HEK293T (cell line): ENCODE measurements at regions not wholly inside any gene's neighbourhood (a gene's known extent, or its start where the extent isn't known, plus 50 kb on each side); places are given as distances from the start of the nearest gene placed in this dataset.

Experiments used
- CTCF ChIA-PET: fragments of 350-600 bp; formaldehyde crosslinking; extraction: SDS; loops from one replicate; lab custom pipeline; 2021; ENCODE audit warnings: antibody characterized with exemption, inconsistent platforms; lab: Yijun Ruan, JAX
- POLR2A ChIA-PET: fragments of 350-600 bp; formaldehyde crosslinking; extraction: SDS; loops from one replicate; lab custom pipeline; 2020; ENCODE audit warnings: antibody characterized with exemption, inconsistent platforms; lab: Yijun Ruan, JAX
- DNase-seq: peaks from one replicate; pipeline ENCODE4 v3.0.0; 2012; ENCODE audit warnings: mixed read lengths; ENCODE audit errors: extremely low spot score
- ARNT ChIP-seq: fragments of 450-650 bp; IDR thresholded peaks from 2 replicates; pipeline ENCODE4 v1.6.1; 2017; ENCODE audit warnings: mild to moderate bottlenecking
- BHLHE40 ChIP-seq: fragments of 450-650 bp; IDR thresholded peaks from 2 replicates; pipeline ENCODE4 v1.6.1; 2016; ENCODE audit warnings: mild to moderate bottlenecking, moderate library complexity, borderline replicate concordance
- CTBP1 ChIP-seq: fragments of 450-650 bp; IDR thresholded peaks from 2 replicates; pipeline ENCODE4 v1.6.1; 2016; ENCODE audit warnings: borderline replicate concordance
- ELF4 ChIP-seq: fragments of 450-650 bp; IDR thresholded peaks from 2 replicates; pipeline ENCODE4 v1.6.1; 2017; ENCODE audit warnings: antibody characterized with exemption
- FOXA1 ChIP-seq: fragments of 450-650 bp; IDR thresholded peaks from 2 replicates; pipeline ENCODE4 v1.6.1; 2016; ENCODE audit warnings: mild to moderate bottlenecking
- FOXK2 ChIP-seq: fragments of 450-650 bp; IDR thresholded peaks from 2 replicates; pipeline ENCODE4 v1.6.1; 2016; ENCODE audit warnings: mild to moderate bottlenecking
- FOXM1 ChIP-seq: fragments of 450-650 bp; IDR thresholded peaks from 2 replicates; pipeline ENCODE4 v1.6.1; 2017; ENCODE audit warnings: mild to moderate bottlenecking, borderline replicate concordance
- HDGF ChIP-seq: fragments of 450-650 bp; IDR thresholded peaks from 2 replicates; pipeline ENCODE4 v1.6.1; 2017; ENCODE audit warnings: antibody characterized with exemption, borderline replicate concordance
- L3MBTL2 ChIP-seq: fragments of 450-650 bp; conservative IDR thresholded peaks from 2 replicates; pipeline ENCODE4 v1.6.1; 2016; ENCODE audit warnings: mild to moderate bottlenecking
- LEF1 ChIP-seq: fragments of 450-650 bp; IDR thresholded peaks from 2 replicates; pipeline ENCODE4 v1.6.1; 2017; ENCODE audit warnings: mild to moderate bottlenecking, borderline replicate concordance
- NFRKB ChIP-seq: fragments of 450-650 bp; IDR thresholded peaks from 2 replicates; pipeline ENCODE4 v1.6.1; 2016; ENCODE audit warnings: mild to moderate bottlenecking, moderate library complexity
- PKNOX1 ChIP-seq: fragments of 450-650 bp; IDR thresholded peaks from 2 replicates; pipeline ENCODE4 v1.6.1; 2016
- SP1 ChIP-seq: fragments of 450-650 bp; IDR thresholded peaks from 2 replicates; pipeline ENCODE4 v1.6.1; 2017
- SUZ12 ChIP-seq: fragments of 450-650 bp; IDR thresholded peaks from 2 replicates; pipeline ENCODE4 v1.6.1; 2016; ENCODE audit warnings: mild to moderate bottlenecking
- TARDBP ChIP-seq: fragments of 450-650 bp; IDR thresholded peaks from 2 replicates; pipeline ENCODE4 v1.6.1; 2016
- ZNF384 ChIP-seq: fragments of 450-650 bp; IDR thresholded peaks from 2 replicates; pipeline ENCODE4 v1.6.1; 2016

DNA sequence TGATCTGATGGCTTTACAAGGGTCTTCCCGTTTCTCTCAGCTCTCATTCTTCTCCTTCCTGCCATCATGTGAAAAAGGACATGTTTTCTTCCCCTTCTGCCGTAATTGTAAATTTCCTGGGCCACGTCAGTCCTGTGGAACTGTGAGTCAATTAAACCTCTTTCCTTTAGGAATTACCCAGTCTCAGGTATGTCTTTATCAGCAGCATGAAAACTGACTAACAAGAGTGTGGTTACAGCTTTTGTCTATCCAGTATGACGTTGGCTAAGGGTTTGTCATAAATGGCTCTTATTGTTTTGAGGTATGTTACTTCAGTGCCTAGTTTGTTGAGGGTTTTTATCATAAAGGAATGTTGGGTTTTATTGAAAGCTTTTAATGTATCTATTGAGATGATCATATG is 501.6 kb downstream of the CAAP1 start:
- TF ChIP-seq TARDBP (no peak), SP1 (no peak), L3MBTL2 (no peak), ELF4 (no peak), CTBP1 (no peak), FOXM1 (no peak), HDGF (no peak), ZNF384 (no peak), NFRKB (no peak), FOXK2 (no peak), SUZ12 (no peak), FOXA1 (no peak), ARNT (no peak)
- POLR2A ChIA-PET = no interaction called here
- no peak for DNase-seq
- CTCF ChIA-PET = no interaction called here

GRCh38 chr9:26375448-26375847 is 517.2 kb downstream of the CAAP1 start:
- ChIA-PET POLR2A (no interaction called here), CTCF (no interaction called here)
- no peak for DNase-seq
- TF ChIP-seq L3MBTL2 (no peak), FOXK2 (no peak), HDGF (no peak), SUZ12 (no peak), NFRKB (no peak), TARDBP (no peak), ARNT (no peak), ELF4 (no peak)

DNA sequence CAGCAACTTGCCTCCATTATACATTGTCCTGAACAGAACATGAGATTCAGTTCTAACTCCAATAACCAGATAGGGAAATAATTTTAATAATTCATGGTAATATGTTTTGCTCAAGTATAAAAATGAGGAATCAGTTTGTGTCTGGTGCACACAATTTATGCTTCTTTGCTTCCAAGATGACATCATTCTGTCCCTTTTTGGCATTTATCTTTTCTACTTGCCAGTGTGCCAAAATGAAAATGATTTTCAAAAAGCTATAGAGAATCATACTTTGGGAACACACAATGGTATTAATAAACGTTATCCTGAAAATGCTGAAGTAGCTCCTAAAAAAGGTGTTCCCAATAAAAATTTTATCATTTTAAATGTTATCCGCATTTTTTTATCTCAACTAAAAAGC is 519.0 kb downstream of the CAAP1 start:
- CTCF ChIA-PET = no interaction called here
- DNase-seq = no peak
- no peak for TF ChIP-seq FOXA1
- TF ChIP-seq FOXK2 = no peak
- no peak for TF ChIP-seq ZNF384
- no peak for TF ChIP-seq SUZ12
- TF ChIP-seq ELF4 = no peak
- no peak for TF ChIP-seq BHLHE40
- TF ChIP-seq ARNT = no peak
- TF ChIP-seq CTBP1 = no peak
- no peak for TF ChIP-seq L3MBTL2
- TF ChIP-seq FOXM1 = no peak
- no peak for TF ChIP-seq SP1
- no peak for TF ChIP-seq HDGF
- no peak for TF ChIP-seq NFRKB
- TF ChIP-seq LEF1 = no peak
- no peak for TF ChIP-seq PKNOX1
- no peak for TF ChIP-seq TARDBP
- POLR2A ChIA-PET = no interaction called here

DNA sequence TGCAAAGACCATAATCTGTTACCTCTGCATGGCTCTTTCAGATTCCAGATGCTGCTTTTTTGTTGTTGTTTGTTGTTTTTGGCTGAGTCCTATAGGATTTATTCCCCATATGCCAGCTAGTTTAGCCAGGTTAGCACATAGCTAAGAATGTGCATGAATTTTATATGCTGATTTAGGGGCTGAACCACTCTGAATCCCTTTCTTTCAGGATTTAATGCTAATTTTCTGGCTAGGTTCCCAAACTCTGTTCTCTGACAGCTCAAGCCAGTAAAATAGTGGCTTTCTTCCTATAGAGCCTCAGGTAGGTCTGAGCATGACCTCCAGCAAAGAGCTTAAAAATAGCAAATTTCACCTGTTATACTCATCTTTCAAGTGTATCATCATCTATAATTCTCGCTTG is 521.4 kb downstream of the CAAP1 start:
- DNase-seq = no peak
- ChIA-PET POLR2A (no interaction called here), CTCF (interaction anchor here (0.6 kb wide), 1 partner anchor 21 kb away, joined by 3 read pairs; no protein-coding TSS in a partner anchor)
- no peak for TF ChIP-seq SUZ12
- no peak for TF ChIP-seq BHLHE40
- TF ChIP-seq CTBP1 = no peak
- TF ChIP-seq L3MBTL2 = no peak
- TF ChIP-seq ELF4 = no peak
- no peak for TF ChIP-seq TARDBP
- TF ChIP-seq ZNF384 = no peak
- no peak for TF ChIP-seq FOXA1
- TF ChIP-seq LEF1 = no peak
- no peak for TF ChIP-seq FOXK2
- TF ChIP-seq PKNOX1 = no peak
- TF ChIP-seq HDGF = no peak
- TF ChIP-seq SP1 = no peak
- no peak for TF ChIP-seq FOXM1
- no peak for TF ChIP-seq NFRKB
- no peak for TF ChIP-seq ARNT

GRCh38 chr9:26369093-26369492 is 523.5 kb downstream of the CAAP1 start:
- ChIA-PET CTCF (no interaction called here), POLR2A (no interaction called here)
- TF ChIP-seq FOXK2 = no peak
- TF ChIP-seq TARDBP = no peak
- no peak for TF ChIP-seq BHLHE40
- TF ChIP-seq L3MBTL2 = no peak
- TF ChIP-seq CTBP1 = no peak
- TF ChIP-seq ARNT = no peak
- TF ChIP-seq SUZ12 = no peak
- no peak for TF ChIP-seq ZNF384
- no peak for TF ChIP-seq NFRKB
- TF ChIP-seq LEF1 = no peak
- TF ChIP-seq SP1 = no peak
- TF ChIP-seq FOXA1 = no peak
- TF ChIP-seq HDGF = no peak
- TF ChIP-seq PKNOX1 = no peak
- TF ChIP-seq ELF4 = no peak
- no peak for TF ChIP-seq FOXM1
- DNase-seq = no peak

DNA sequence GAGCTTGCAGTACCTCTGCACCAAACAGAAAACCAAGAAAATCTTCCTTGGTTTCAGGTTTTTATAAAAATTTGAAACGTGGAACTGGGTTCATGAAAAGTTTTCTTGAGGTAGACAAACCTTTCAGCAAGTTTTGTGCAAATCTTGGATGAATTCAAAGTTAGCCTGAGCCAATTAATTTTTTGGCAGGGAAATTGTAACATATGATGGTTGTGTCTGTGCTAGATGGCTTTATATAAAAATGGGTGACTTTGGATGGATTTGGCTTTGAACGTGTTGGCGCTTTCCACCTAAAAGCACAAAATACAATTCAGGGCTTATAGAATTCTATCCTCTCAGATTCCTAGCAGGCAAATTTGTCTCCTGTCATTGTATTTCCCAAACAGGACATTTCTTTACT is 524.4 kb downstream of the CAAP1 start:
- no peak for DNase-seq
- TF ChIP-seq LEF1 (no peak), CTBP1 (no peak)
- POLR2A ChIA-PET = no interaction called here
- CTCF ChIA-PET = no interaction called here
